HCT116 (cell line): ENCODE measurements at regions not wholly inside any gene's neighbourhood (a gene's known extent, or its start where the extent isn't known, plus 50 kb on each side); places are given as distances from the start of the nearest gene placed in this dataset.

Source experiments
- ATAC-seq: fragments of 200-7000 bp; cut with Tn5 transposase; 2 replicates; pipeline ENCODE4 v1.9.1; 2020; ENCODE audit warnings: mild to moderate bottlenecking, moderate library complexity
- BruUV-seq: library from RNA; stranded (reverse); fragments of 400-500 nt; replicated peaks from 2 replicates; lab custom pipeline; 2021; lab: Mats Ljungman, UMichigan
- CTCF ChIA-PET: fragments of 300-600 bp; sonication (Branson Sonifier 250); formaldehyde crosslinking; loops from one replicate; lab custom pipeline; 2021; ENCODE audit warnings: antibody characterized with exemption; lab: Charles Lee
- POLR2A ChIA-PET: fragments of 300-600, 350-600 bp; sonication (Branson Sonifier 250); formaldehyde crosslinking; loops from one replicate; lab custom pipeline; 2021; ENCODE audit warnings: antibody characterized with exemption; lab: Charles Lee
- RAD21 ChIA-PET, 2 experiments: fragments of 300-600 bp; sonication (Branson Sonifier 250); formaldehyde crosslinking; loops; one replicate each; lab custom pipeline; 2023; ENCODE audit warnings: low total read pairs in 2 of 2; ENCODE audit not compliant: uncharacterized antibody in 2 of 2, unreplicated experiment in 2 of 2, low non-redundant PET in 1 of 2; lab: Charles Lee
- DNase-seq: peaks from one replicate; pipeline ENCODE4 v3.0.0-alpha.2; 2010; ENCODE audit warnings: low read depth, low spot score
- H2AFZ ChIP-seq: fragments of 200-600 bp; shearing (Covaris generic), sonication (generic); 2 replicates; pipeline ENCODE4 v1.6.1; 2017; ENCODE audit warnings: low read depth, mixed run types, mixed read lengths, antibody characterized with exemption, low read length; ENCODE audit not compliant: poor library complexity, severe bottlenecking
- H3K27ac ChIP-seq: 2 replicates; pipeline ENCODE4 v1.5.1; 2012; ENCODE audit warnings: low read depth, low read length
- H3K27me3 ChIP-seq: fragments of 200-600 bp; sonication (generic); 2 replicates; pipeline ENCODE4 v1.6.1; 2016; ENCODE audit warnings: mixed run types, low read length, mixed read lengths; ENCODE audit not compliant: insufficient read depth
- H3K36me3 ChIP-seq, 2 experiments: fragments of 200-500 bp in 1 of 2; fragments of 200-600 bp in 1 of 2; sonication (Bioruptor generic) in 1 of 2; sonication (generic) in 1 of 2; 2 replicates each; pipeline versions ENCODE4 v1.5.1 to v1.6.1; 2014 to 2016; ENCODE audit warnings: low read length in 2 of 2, inconsistent platforms in 1 of 2, mixed read lengths in 1 of 2, mixed run types in 1 of 2; ENCODE audit not compliant: insufficient read depth in 2 of 2, control insufficient read depth in 1 of 2
- H3K4me1 ChIP-seq, 2 experiments: fragments of 200-600 bp in 1 of 2; sonication (generic) in 1 of 2; 2 replicates each; pipeline versions ENCODE4 v1.5.1 to v1.6.1; 2012 to 2017; ENCODE audit warnings: low read length in 2 of 2, inconsistent platforms in 1 of 2, mild to moderate bottlenecking in 1 of 2, mixed read lengths in 1 of 2, mixed run types in 1 of 2, moderate library complexity in 1 of 2; ENCODE audit not compliant: insufficient read depth in 2 of 2, control insufficient read depth in 1 of 2
- H3K4me2 ChIP-seq: fragments of 200-600 bp; sonication (generic); 2 replicates; pipeline ENCODE4 v1.6.1; 2017; ENCODE audit warnings: mixed run types, low read length, mixed read lengths
- H3K4me3 ChIP-seq, 2 experiments: fragments of 200-600 bp in 1 of 2; sonication (generic) in 1 of 2; replicated peaks in 1 of 2; 2 replicates each; pipeline ENCODE4 v1.5.1; 2011 to 2016; ENCODE audit warnings: low read length in 2 of 2, control low read depth in 1 of 2, low read depth in 1 of 2, mild to moderate bottlenecking in 1 of 2, mixed read lengths in 1 of 2, mixed run types in 1 of 2
- H3K79me2 ChIP-seq: fragments of 200-600 bp; sonication (generic); 2 replicates; pipeline ENCODE4 v1.6.1; 2017; ENCODE audit warnings: mild to moderate bottlenecking, mixed run types, low read length, moderate library complexity, mixed read lengths; ENCODE audit not compliant: insufficient read depth
- H3K9ac ChIP-seq: fragments of 200-600 bp; sonication (generic); 2 replicates; pipeline ENCODE4 v1.6.1; 2016; ENCODE audit warnings: low read length, mixed read lengths
- H3K9me2 ChIP-seq: fragments of 200-600 bp; sonication (generic), shearing (Covaris generic); 2 replicates; pipeline ENCODE4 v1.6.1; 2017; ENCODE audit warnings: mixed run types, mild to moderate bottlenecking, moderate library complexity; ENCODE audit not compliant: insufficient read depth
- H3K9me3 ChIP-seq, 2 experiments: fragments of 200-500 bp in 1 of 2; fragments of 200-600 bp in 1 of 2; sonication (Bioruptor generic) in 1 of 2; sonication (generic) in 1 of 2; 2 replicates each; pipeline ENCODE4 v1.6.1; 2014 to 2017; ENCODE audit warnings: low read length in 2 of 2, mixed read lengths in 2 of 2, inconsistent platforms in 1 of 2, low read depth in 1 of 2, mild to moderate bottlenecking in 1 of 2, mixed run types in 1 of 2, moderate library complexity in 1 of 2; ENCODE audit not compliant: control insufficient read depth in 1 of 2, insufficient read depth in 1 of 2
- H4K20me1 ChIP-seq: fragments of 200-600 bp; sonication (generic), shearing (Covaris generic); 2 replicates; pipeline ENCODE4 v1.6.1; 2017; ENCODE audit warnings: mixed run types, mild to moderate bottlenecking, moderate library complexity; ENCODE audit not compliant: insufficient read depth
- ATF3 ChIP-seq: IDR thresholded peaks from 2 replicates; pipeline ENCODE4 v1.6.1; 2012
- CBX3 ChIP-seq: IDR thresholded peaks from 2 replicates; pipeline ENCODE4 v1.6.1; 2012; ENCODE audit warnings: low read depth
- CEBPB ChIP-seq: IDR thresholded peaks from 2 replicates; pipeline ENCODE4 v1.6.1; 2012; ENCODE audit warnings: low read depth
- EGR1 ChIP-seq: IDR thresholded peaks from 2 replicates; pipeline ENCODE4 v1.6.1; 2012; ENCODE audit warnings: low read depth
- EZH2 ChIP-seq: fragments of 200-600 bp; sonication (generic); IDR thresholded peaks from 2 replicates; pipeline ENCODE4 v1.6.1; 2017; ENCODE audit warnings: antibody characterized with exemption, mixed run types
- EZH2phosphoT487 ChIP-seq: fragments of 200-600 bp; IDR thresholded peaks from 2 replicates; pipeline ENCODE4 v1.6.1; 2018; ENCODE audit warnings: antibody characterized with exemption, borderline replicate concordance
- FOSL1 ChIP-seq: IDR thresholded peaks from 2 replicates; pipeline ENCODE4 v1.6.1; 2012; ENCODE audit warnings: low read depth
- MAX ChIP-seq: IDR thresholded peaks from 2 replicates; pipeline ENCODE4 v1.6.1; 2012
- POLR2A ChIP-seq: IDR thresholded peaks from 2 replicates; pipeline ENCODE4 v1.7.0; 2011; ENCODE audit warnings: borderline replicate concordance; ENCODE audit not compliant: insufficient read depth, insufficient read length; ENCODE audit errors: extremely low read depth
- POLR2AphosphoS5 ChIP-seq: IDR thresholded peaks from 2 replicates; pipeline ENCODE4 v1.6.1; 2011; ENCODE audit warnings: mild to moderate bottlenecking, low read depth, low read length, moderate library complexity
- RAD21 ChIP-seq: IDR thresholded peaks from 2 replicates; pipeline ENCODE4 v1.6.1; 2012; ENCODE audit warnings: low read depth, mild to moderate bottlenecking
- REST ChIP-seq: IDR thresholded peaks from 2 replicates; pipeline ENCODE4 v1.6.1; 2012; ENCODE audit warnings: low read depth
- SIN3A ChIP-seq: IDR thresholded peaks from 2 replicates; pipeline ENCODE4 v1.6.1; 2012; ENCODE audit warnings: low read depth
- TCF7L2 ChIP-seq: IDR thresholded peaks from 2 replicates; pipeline ENCODE4 v1.7.0; 2011; ENCODE audit warnings: borderline replicate concordance, inconsistent platforms; ENCODE audit not compliant: insufficient read depth, insufficient read length; ENCODE audit errors: extremely low read depth
- YY1 ChIP-seq: IDR thresholded peaks from 2 replicates; pipeline ENCODE4 v1.6.1; 2011; ENCODE audit warnings: low read length, low read depth, moderate library complexity, mild to moderate bottlenecking; ENCODE audit not compliant: insufficient replicate concordance; ENCODE audit errors: extremely low read depth
- ZBTB33 ChIP-seq: IDR thresholded peaks from 2 replicates; pipeline ENCODE4 v1.6.1; 2011; ENCODE audit warnings: mild to moderate bottlenecking, low read length, moderate library complexity; ENCODE audit not compliant: insufficient replicate concordance; ENCODE audit errors: extremely low read depth
- ZFX ChIP-seq: fragments of 450-650 bp; IDR thresholded peaks from 2 replicates; pipeline ENCODE4 v1.6.1; 2017
- intact Hi-C: fragments of 100-400 bp; cut with micrococcal nuclease; formaldehyde crosslinking; loops from 2 replicates; pipeline ENCODE4 v1.10.0; 2022

- H2AFZ ChIP-seq = no peak overlapping the region
- POLR2A ChIA-PET = no interaction called here
- intact Hi-C loops = no loop called here
- RAD21 ChIA-PET = no interaction called here
- BruUV-seq = no TSS peak
- no peak overlapping the region for H3K4me2 ChIP-seq
- no peak overlapping the region for H3K27ac ChIP-seq
- no peaks in the 10 kb centered on the region for H3K9me2 ChIP-seq
- no peak overlapping the region for H3K4me3 ChIP-seq
- no peaks in the 10 kb centered on the region for H3K4me1 ChIP-seq
- H3K9me3 ChIP-seq = no peaks in the 10 kb centered on the region; a peak in 1 of 4 replicates
- H3K27me3 ChIP-seq = no peaks in the 10 kb centered on the region
- DNase-seq = no peak
- H3K79me2 ChIP-seq = no peaks in the 10 kb centered on the region
- CTCF ChIA-PET = no interaction called here
- TF ChIP-seq EGR1 (no peak), EZH2 (no peak), FOSL1 (no peak), POLR2A (no peak), CEBPB (no peak), SIN3A (no peak), CBX3 (no peak), MAX (no peak), YY1 (no peak), ZBTB33 (no peak), RAD21 (no peak), ZFX (no peak), TCF7L2 (no peak), EZH2phosphoT487 (no peak), ATF3 (no peak), REST (no peak), POLR2AphosphoS5 (no peak)
- TF ChIP-seq, all 23 proteins: peak for 0
- H3K36me3 ChIP-seq = no peaks in the 10 kb centered on the region
- ATAC-seq = no peak
- H4K20me1 ChIP-seq = no peaks in the 10 kb centered on the region
- H3K9ac ChIP-seq = no peak overlapping the region
Observed at GRCh38 chr1:82995951-82996350, 1003.0 kb downstream of the TTLL7 start.
